ENCODE measurements at regions not wholly inside any gene's neighbourhood (a gene's known extent, or its start where the extent isn't known, plus 50 kb on each side); places are given as distances from the start of the nearest gene placed in this dataset.
A peak's percentile ranks its signal among the peaks of the same experiment; 100 is the strongest.

GRCh38 chr4:177236886-177237285, 72.8 kb upstream of the NEIL3 start:
- Histone ChIP-seq H3K27me3 (ENCODE audit: control insufficient read depth in 3 of 3, insufficient read depth in 3 of 3, low read length in 3 of 3) (no peaks in the 10 kb centered on the region), H3K36me3 (ENCODE audit: control insufficient read depth in 3 of 3, insufficient read depth in 3 of 3, low read length in 3 of 3) (no peaks in the 10 kb centered on the region), H3K4me1 (ENCODE audit: control insufficient read depth in 3 of 3, insufficient read depth in 3 of 3, low read length in 3 of 3) (no peaks in the 10 kb centered on the region), H3K27ac (ENCODE audit: low read depth, low read length) (no peak overlapping the region), H3K9me3 (ENCODE audit: control insufficient read depth in 3 of 3, low read length in 3 of 3) (no peaks in the 10 kb centered on the region), H3K4me3 (ENCODE audit: low read length in 3 of 3) (no peak overlapping the region), H3K9ac (ENCODE audit: low read depth in 1 of 3, low read length in 3 of 3) (no peak overlapping the region)

DNA sequence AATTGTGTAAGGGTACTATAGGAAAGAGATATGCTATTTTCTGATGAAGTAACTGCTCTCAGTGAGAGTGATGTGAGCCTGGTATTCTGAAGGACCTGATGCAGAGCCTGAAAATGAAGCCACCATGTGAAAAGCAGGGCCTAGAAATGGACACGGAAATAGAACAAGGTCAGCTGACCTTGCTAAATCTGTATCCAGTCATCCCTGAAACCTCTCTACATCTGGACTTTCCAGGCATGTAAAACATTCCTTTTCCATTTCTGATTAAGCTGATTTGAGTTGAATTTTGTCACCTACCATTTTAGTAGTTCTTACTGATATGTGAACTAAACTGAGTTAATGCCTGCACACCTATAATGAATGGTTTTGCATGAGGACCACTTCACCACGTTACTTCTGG, 72.4 kb upstream of the NEIL3 start:
- H3K9ac ChIP-seq (ENCODE audit: low read depth in 1 of 3, low read length in 3 of 3) = no peak overlapping the region
- H3K4me1 ChIP-seq (ENCODE audit: control insufficient read depth in 3 of 3, insufficient read depth in 3 of 3, low read length in 3 of 3) = no peaks in the 10 kb centered on the region
- H3K27me3 ChIP-seq (ENCODE audit: control insufficient read depth in 3 of 3, insufficient read depth in 3 of 3, low read length in 3 of 3) = no peaks in the 10 kb centered on the region
- H3K36me3 ChIP-seq (ENCODE audit: control insufficient read depth in 3 of 3, insufficient read depth in 3 of 3, low read length in 3 of 3) = no peaks in the 10 kb centered on the region
- no peak overlapping the region for H3K27ac ChIP-seq (ENCODE audit: low read depth, low read length)
- no peak overlapping the region for H3K4me3 ChIP-seq (ENCODE audit: low read length in 3 of 3)
- H3K9me3 ChIP-seq (ENCODE audit: control insufficient read depth in 3 of 3, low read length in 3 of 3) = no peaks in the 10 kb centered on the region

DNA sequence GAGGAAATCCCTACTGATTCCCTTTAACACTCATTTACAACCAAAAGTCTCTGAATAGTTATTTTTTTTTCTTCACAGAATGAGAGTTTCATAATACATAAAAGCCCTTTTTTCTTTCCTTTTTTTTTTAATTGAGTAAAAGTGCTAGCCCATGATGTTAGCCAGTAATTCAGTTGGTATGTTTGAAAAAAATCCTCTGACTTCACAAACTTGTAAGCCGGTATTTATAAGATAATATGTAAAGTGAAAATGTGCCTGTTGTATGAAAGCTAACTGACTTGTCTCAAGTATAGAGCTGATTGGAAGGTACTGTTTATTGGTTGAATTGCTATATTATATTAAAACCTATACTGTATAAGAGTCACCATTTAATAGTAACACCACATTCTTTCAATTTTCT, 70.2 kb upstream of the NEIL3 start:
- Histone ChIP-seq H3K27me3 (ENCODE audit: control insufficient read depth in 3 of 3, insufficient read depth in 3 of 3, low read length in 3 of 3) (no peaks in the 10 kb centered on the region), H3K27ac (ENCODE audit: low read depth, low read length) (no peak overlapping the region), H3K4me1 (ENCODE audit: control insufficient read depth in 3 of 3, insufficient read depth in 3 of 3, low read length in 3 of 3) (no peaks in the 10 kb centered on the region), H3K9me3 (ENCODE audit: control insufficient read depth in 3 of 3, low read length in 3 of 3) (no peaks in the 10 kb centered on the region), H3K9ac (ENCODE audit: low read depth in 1 of 3, low read length in 3 of 3) (no peak overlapping the region), H3K4me3 (ENCODE audit: low read length in 3 of 3) (no peak overlapping the region), H3K36me3 (ENCODE audit: control insufficient read depth in 3 of 3, insufficient read depth in 3 of 3, low read length in 3 of 3) (no peaks in the 10 kb centered on the region)

GRCh38 chr4:177239878-177240277, 69.8 kb upstream of the NEIL3 start:
- H3K27ac ChIP-seq (ENCODE audit: low read depth, low read length) = no peak overlapping the region
- H3K9me3 ChIP-seq (ENCODE audit: control insufficient read depth in 3 of 3, low read length in 3 of 3) = no peaks in the 10 kb centered on the region
- no peaks in the 10 kb centered on the region for H3K4me1 ChIP-seq (ENCODE audit: control insufficient read depth in 3 of 3, insufficient read depth in 3 of 3, low read length in 3 of 3)
- H3K27me3 ChIP-seq (ENCODE audit: control insufficient read depth in 3 of 3, insufficient read depth in 3 of 3, low read length in 3 of 3) = no peaks in the 10 kb centered on the region
- no peak overlapping the region for H3K9ac ChIP-seq (ENCODE audit: low read depth in 1 of 3, low read length in 3 of 3)
- no peak overlapping the region for H3K4me3 ChIP-seq (ENCODE audit: low read length in 3 of 3)
- H3K36me3 ChIP-seq (ENCODE audit: control insufficient read depth in 3 of 3, insufficient read depth in 3 of 3, low read length in 3 of 3) = no peaks in the 10 kb centered on the region

GRCh38 chr4:177242651-177243286, 66.9 kb upstream of the NEIL3 start:
- Histone ChIP-seq H3K36me3 (ENCODE audit: control insufficient read depth in 3 of 3, insufficient read depth in 3 of 3, low read length in 3 of 3) (no peaks in the 10 kb centered on the region), H3K9me3 (ENCODE audit: control insufficient read depth in 3 of 3, low read length in 3 of 3) (no peaks in the 10 kb centered on the region), H3K9ac (ENCODE audit: low read depth in 1 of 3, low read length in 3 of 3) (no peak overlapping the region), H3K4me3 (ENCODE audit: low read length in 3 of 3) (no peak overlapping the region), H3K27ac (ENCODE audit: low read depth, low read length) (no peak overlapping the region), H3K4me1 (ENCODE audit: control insufficient read depth in 3 of 3, insufficient read depth in 3 of 3, low read length in 3 of 3) (no peaks in the 10 kb centered on the region), H3K27me3 (ENCODE audit: control insufficient read depth in 3 of 3, insufficient read depth in 3 of 3, low read length in 3 of 3) (no peaks in the 10 kb centered on the region)

DNA sequence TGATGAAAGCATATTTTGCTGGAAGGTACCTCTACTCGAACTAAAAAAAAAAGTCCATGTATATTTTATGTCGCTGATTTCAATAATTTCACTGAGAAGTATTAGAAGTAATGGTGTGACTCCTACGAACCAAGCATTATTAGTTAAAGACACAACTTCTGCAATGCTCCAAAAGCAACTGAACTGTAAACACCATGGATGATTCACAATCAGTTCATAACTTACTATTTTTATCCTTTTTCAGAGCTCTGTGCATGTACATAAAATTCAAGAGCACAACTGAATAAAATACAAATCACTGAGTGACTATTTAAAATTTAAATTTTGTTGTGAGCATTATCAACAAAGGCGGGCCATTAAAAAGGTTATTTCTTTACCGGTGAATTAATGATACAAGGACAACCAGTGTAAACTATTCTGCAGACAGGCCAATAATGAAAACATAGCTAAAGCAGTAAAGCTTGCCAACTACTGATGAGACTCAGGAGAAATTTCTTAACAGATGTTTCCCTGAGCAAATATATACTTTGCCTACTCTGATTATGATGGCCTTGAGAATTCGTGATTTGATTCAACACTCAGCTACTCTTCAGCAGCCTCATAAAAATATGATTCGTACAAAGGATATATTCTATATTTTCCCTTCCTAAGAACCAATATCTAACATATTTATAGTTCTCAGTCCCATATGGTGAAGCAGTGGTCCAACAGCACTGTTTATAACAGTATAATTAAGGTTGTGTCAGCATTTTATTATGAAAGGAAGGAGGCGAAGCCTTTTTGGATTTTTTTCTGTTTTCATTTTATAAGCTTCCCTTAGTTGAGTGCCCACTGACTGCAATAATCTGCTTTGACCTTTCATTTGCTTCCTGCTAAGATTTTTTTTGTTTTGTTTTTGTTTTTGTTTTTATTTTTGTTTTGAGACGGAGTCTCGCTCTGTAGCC, 62.8 kb upstream of the NEIL3 start:
- H3K9ac ChIP-seq (ENCODE audit: low read depth in 1 of 3, low read length in 3 of 3) = no peak overlapping the region
- H3K4me1 ChIP-seq (ENCODE audit: control insufficient read depth in 3 of 3, insufficient read depth in 3 of 3, low read length in 3 of 3) = no peaks in the 10 kb centered on the region
- peaks cover 0 to 5% (median 0%) of the 10 kb centered on the region in 3 donors for H3K27me3 ChIP-seq (ENCODE audit: control insufficient read depth in 3 of 3, insufficient read depth in 3 of 3, low read length in 3 of 3)
- no peaks in the 10 kb centered on the region for H3K9me3 ChIP-seq (ENCODE audit: control insufficient read depth in 3 of 3, low read length in 3 of 3)
- H3K36me3 ChIP-seq (ENCODE audit: control insufficient read depth in 3 of 3, insufficient read depth in 3 of 3, low read length in 3 of 3) = no peaks in the 10 kb centered on the region
- H3K4me3 ChIP-seq (ENCODE audit: low read length in 3 of 3) = no peak overlapping the region
- no peak overlapping the region for H3K27ac ChIP-seq (ENCODE audit: low read depth, low read length)

GRCh38 chr4:177250056-177250696, 59.5 kb upstream of the NEIL3 start:
- Histone ChIP-seq H3K4me3 (ENCODE audit: low read length in 3 of 3) (no peak overlapping the region), H3K4me1 (ENCODE audit: control insufficient read depth in 3 of 3, insufficient read depth in 3 of 3, low read length in 3 of 3) (no peaks in the 10 kb centered on the region), H3K9ac (ENCODE audit: low read depth in 1 of 3, low read length in 3 of 3) (no peak overlapping the region), H3K36me3 (ENCODE audit: control insufficient read depth in 3 of 3, insufficient read depth in 3 of 3, low read length in 3 of 3) (no peaks in the 10 kb centered on the region), H3K27me3 (ENCODE audit: control insufficient read depth in 3 of 3, insufficient read depth in 3 of 3, low read length in 3 of 3) (peaks cover 0 to 5% (median 0%) of the 10 kb centered on the region in 3 donors), H3K9me3 (ENCODE audit: control insufficient read depth in 3 of 3, low read length in 3 of 3) (no peaks in the 10 kb centered on the region), H3K27ac (ENCODE audit: low read depth, low read length) (no peak overlapping the region)

- Histone ChIP-seq H3K27me3 (ENCODE audit: control insufficient read depth in 3 of 3, insufficient read depth in 3 of 3, low read length in 3 of 3) (peaks cover 0 to 5% (median 0%) of the 10 kb centered on the region in 3 donors), H3K9me3 (ENCODE audit: control insufficient read depth in 3 of 3, low read length in 3 of 3) (no peaks in the 10 kb centered on the region), H3K27ac (ENCODE audit: low read depth, low read length) (no peak overlapping the region), H3K4me3 (ENCODE audit: low read length in 3 of 3) (no peak overlapping the region), H3K9ac (ENCODE audit: low read depth in 1 of 3, low read length in 3 of 3) (no peak overlapping the region), H3K4me1 (ENCODE audit: control insufficient read depth in 3 of 3, insufficient read depth in 3 of 3, low read length in 3 of 3) (no peaks in the 10 kb centered on the region), H3K36me3 (ENCODE audit: control insufficient read depth in 3 of 3, insufficient read depth in 3 of 3, low read length in 3 of 3) (no peaks in the 10 kb centered on the region)
Measured at GRCh38 chr4:177251237-177251636, 58.4 kb upstream of the NEIL3 start.

GRCh38 chr4:177255359-177255758, 54.3 kb upstream of the NEIL3 start:
- no peak overlapping the region for H3K27ac ChIP-seq (ENCODE audit: low read depth, low read length)
- no peak overlapping the region for H3K9ac ChIP-seq (ENCODE audit: low read depth in 1 of 3, low read length in 3 of 3)
- H3K9me3 ChIP-seq (ENCODE audit: control insufficient read depth in 3 of 3, low read length in 3 of 3) = no peaks in the 10 kb centered on the region
- no peaks in the 10 kb centered on the region for H3K27me3 ChIP-seq (ENCODE audit: control insufficient read depth in 3 of 3, insufficient read depth in 3 of 3, low read length in 3 of 3)
- H3K4me3 ChIP-seq (ENCODE audit: low read length in 3 of 3) = no peak overlapping the region
- H3K4me1 ChIP-seq (ENCODE audit: control insufficient read depth in 3 of 3, insufficient read depth in 3 of 3, low read length in 3 of 3) = no peaks in the 10 kb centered on the region
- no peaks in the 10 kb centered on the region for H3K36me3 ChIP-seq (ENCODE audit: control insufficient read depth in 3 of 3, insufficient read depth in 3 of 3, low read length in 3 of 3)

GRCh38 chr4:177256950-177257349, 52.7 kb upstream of the NEIL3 start:
- H3K36me3 ChIP-seq (ENCODE audit: control insufficient read depth in 3 of 3, insufficient read depth in 3 of 3, low read length in 3 of 3) = no peaks in the 10 kb centered on the region
- H3K27ac ChIP-seq (ENCODE audit: low read depth, low read length) = no peak overlapping the region
- H3K27me3 ChIP-seq (ENCODE audit: control insufficient read depth in 3 of 3, insufficient read depth in 3 of 3, low read length in 3 of 3) = no peaks in the 10 kb centered on the region
- H3K4me1 ChIP-seq (ENCODE audit: control insufficient read depth in 3 of 3, insufficient read depth in 3 of 3, low read length in 3 of 3) = no peaks in the 10 kb centered on the region
- H3K9me3 ChIP-seq (ENCODE audit: control insufficient read depth in 3 of 3, low read length in 3 of 3) = no peaks in the 10 kb centered on the region
- no peak overlapping the region for H3K9ac ChIP-seq (ENCODE audit: low read depth in 1 of 3, low read length in 3 of 3)
- H3K4me3 ChIP-seq (ENCODE audit: low read length in 3 of 3) = peak overlapping the region in 1 of 3 donors; percentile 40
